GM18870 (cell line): ENCODE measurements at regions not wholly inside any gene's neighbourhood (a gene's known extent, or its start where the extent isn't known, plus 50 kb on each side); places are given as distances from the start of the nearest gene placed in this dataset.
"Not testable (repeated sequence)": the region's sequence is repeated elsewhere in the genome, so short reads cannot be mapped to it uniquely, and the experiment has no call there.

Experiments
- ATAC-seq: cut with Tn5 transposase; IDR thresholded peaks from one replicate; pipeline ENCODE4 v1.9.1; 2021; ENCODE audit warnings: moderate library complexity; ENCODE audit not compliant: unreplicated experiment

- ATAC-seq: not testable (repeated sequence)
Measured at GRCh38 chr2:87424763-87425154, 323.1 kb upstream of the PLGLB2 start.

- ATAC-seq: not testable (repeated sequence)
Measured at GRCh38 chr2:87425191-87425590, 322.7 kb upstream of the PLGLB2 start.

GRCh38 chr2:87425717-87426116 lies 322.2 kb upstream of the PLGLB2 start:
- ATAC-seq: not testable (repeated sequence)

- not testable (repeated sequence) for ATAC-seq
Measured at GRCh38 chr2:87428452-87429130, 319.3 kb upstream of the PLGLB2 start.

GRCh38 chr2:87429206-87429930 lies 318.5 kb upstream of the PLGLB2 start:
- not testable (repeated sequence) for ATAC-seq

DNA sequence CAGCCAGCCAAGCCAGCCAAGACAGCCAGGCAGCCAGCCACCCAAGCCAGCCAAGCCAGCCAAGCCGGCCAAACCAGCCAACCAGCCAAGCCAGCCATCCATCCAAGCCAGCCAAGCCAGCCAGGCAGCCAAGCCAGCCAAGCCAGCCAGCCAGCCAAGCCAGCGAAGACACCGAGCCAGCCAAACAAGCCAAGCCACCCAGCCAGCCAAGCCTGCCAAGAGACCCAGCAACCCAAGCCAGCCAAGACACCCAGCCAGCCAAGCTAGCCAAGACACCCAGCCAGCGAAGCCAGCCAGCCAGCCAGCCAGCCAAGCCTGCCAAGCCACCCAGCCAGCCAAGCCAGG lies 318.0 kb upstream of the PLGLB2 start:
- not testable (repeated sequence) for ATAC-seq

- ATAC-seq: not testable (repeated sequence)
Measured at GRCh38 chr2:87431051-87431450, 316.8 kb upstream of the PLGLB2 start.

DNA sequence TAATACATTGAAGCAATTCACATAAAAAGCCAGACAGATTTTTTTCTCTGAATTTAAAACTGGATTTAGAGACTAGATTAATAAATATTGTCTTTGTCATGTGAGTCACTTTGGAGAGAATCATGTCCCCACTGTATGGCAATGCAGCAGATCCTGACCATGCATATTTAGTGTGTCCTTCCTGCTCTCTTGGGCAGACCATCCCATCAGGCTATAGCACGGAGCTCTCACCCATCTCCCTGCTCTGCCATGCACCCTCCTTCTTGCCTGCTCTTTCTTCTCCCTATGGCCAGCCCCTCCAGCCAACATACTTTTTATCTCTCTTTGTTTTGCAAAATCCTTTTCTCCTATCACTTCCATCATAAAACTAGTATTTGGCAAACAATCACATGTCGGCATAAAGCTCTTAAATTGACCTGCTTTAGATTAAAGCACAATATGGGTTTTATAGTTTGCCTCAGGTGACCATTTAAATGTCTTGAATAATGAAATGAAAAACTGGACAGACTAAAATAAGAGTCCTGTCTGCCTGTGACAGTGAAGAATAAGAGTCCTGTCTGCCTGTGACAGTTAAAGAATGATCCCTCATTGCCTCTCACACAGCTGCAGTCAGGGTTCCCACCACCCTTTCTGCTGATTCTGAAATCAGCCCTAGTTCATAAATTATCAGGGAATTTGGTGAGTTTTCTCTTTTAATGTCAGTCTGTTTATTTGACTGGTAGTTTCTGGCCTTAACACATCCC lies 315.0 kb upstream of the PLGLB2 start:
- not testable (repeated sequence) for ATAC-seq

DNA sequence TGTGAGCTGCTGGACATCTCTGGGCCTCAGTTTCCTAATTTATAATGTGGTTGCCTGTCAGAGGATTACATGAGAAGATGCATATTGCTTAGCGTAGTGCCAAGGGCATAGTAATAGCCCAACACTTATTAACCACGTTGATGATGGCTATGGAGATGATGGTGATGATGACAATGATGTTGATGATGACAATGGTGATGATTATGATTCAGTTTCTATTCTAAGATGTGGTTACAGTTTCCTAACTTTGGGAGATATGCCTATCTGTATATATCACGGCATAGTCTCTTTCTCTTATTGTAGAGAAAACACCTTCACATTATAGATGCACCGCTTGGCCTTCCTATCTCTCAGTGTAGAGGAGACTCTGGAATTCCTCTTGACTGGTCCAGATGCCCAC lies 311.9 kb upstream of the PLGLB2 start:
- ATAC-seq: not testable (repeated sequence)

GRCh38 chr2:87437701-87438260 lies 310.1 kb upstream of the PLGLB2 start:
- ATAC-seq: not testable (repeated sequence)

DNA sequence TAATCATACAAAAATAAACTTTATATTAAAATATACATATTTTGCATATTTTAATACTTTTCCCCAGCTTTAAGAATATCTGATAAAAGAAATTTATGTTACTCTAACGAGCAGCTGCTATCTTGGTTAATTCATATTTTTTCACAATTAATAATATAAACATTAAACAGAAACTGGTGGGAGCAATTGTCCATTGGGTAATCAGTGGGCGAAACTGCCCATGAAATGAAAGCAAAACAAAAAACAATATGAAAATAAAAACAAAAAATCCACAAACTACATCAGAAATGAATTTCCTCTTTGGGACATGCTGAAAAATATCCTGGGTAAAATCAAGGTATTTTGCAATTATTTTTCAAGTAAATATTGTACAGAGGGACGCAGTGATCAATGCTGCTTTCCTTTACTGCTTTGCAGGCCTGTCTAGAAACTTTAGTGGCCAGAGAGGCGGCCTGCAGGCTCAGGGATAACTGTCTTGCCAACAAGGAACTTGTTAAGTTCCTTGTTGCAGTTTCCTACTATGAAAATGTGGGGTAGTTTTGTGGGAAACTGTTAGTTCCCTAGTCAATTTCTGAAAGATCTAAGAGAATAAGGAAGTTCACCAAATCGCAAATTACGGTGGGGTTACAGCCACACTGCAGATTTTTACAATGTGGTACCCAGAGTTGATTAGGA lies 309.0 kb upstream of the PLGLB2 start:
- ATAC-seq: not testable (repeated sequence)

DNA sequence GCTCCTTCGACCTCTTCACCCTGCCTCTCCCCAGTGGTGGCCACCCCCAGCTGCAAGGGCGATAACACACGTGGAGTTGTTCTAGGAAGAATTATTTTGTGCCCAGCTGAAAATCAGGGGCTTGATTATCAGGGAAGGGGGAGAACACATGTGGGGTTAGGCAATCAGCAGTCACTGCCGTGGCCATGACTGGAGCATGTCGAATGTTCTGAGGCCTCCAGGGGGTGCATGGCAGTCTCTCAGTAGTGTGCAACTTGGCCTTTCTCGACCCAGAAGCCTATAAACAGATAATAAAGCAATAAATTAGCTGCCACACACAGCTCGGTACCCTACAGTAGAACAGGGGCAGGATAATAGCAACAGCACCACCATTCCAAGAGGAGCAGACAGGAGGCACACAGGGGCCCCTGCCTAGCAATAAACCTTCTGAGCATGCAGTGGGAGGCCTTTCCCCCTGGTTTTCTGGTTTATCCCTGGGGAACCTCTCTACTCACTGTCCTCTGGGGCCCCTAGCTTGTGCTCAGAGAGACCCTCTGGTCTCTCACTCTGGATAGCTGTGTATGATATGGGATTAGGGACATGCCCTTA lies 308.2 kb upstream of the PLGLB2 start:
- not testable (repeated sequence) for ATAC-seq

GRCh38 chr2:87440650-87441049 lies 307.2 kb upstream of the PLGLB2 start:
- not testable (repeated sequence) for ATAC-seq

DNA sequence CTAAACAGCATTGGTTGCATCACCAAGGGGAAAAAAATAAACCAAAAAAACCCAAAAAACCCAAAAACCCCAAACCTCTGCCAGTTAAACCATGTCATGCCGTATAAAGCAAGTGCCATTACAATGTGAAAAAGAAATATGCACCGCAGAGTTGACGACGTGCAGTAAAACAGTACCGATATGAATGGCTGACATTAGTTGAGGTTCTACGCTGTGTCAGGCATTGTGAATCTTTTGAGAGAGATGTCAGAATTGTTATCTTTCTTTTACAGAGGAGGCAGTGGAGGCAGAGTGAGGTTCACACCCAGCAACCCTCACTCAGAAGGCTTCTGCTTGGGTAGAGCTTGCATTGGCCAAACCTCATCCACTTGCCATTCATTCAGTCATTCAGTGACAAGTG lies 306.5 kb upstream of the PLGLB2 start:
- ATAC-seq: not testable (repeated sequence)

DNA sequence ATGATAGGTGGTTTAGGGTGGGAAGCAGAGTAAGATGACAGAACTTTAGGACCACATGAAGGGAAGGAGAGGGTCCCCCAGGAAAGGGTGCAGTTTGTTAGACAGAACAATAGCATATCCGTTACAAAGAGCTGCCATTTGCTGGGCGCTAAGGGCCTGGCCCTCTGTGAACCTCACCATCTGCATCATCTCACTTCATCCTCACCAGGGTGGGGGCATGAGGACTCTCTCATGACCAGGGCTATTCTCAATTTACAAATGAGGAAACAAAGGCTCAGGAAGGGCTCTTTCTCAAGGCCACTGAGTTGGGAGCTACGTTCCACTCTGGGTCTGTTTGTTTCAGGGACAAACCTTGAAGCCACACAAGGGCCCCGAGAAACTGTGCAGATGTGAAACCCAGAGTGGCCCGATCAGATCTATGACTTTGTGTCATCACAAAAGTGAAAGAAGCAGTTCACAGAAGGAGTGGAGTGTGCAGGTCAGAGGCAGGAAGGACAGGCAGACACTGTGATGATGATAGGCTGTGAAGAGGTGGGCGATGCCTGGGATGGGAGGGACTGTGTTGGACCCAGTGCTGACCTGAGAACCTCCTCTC lies 304.8 kb upstream of the PLGLB2 start:
- ATAC-seq: peak; percentile 95

GRCh38 chr2:87444951-87445350 lies 302.9 kb upstream of the PLGLB2 start:
- not testable (repeated sequence) for ATAC-seq

DNA sequence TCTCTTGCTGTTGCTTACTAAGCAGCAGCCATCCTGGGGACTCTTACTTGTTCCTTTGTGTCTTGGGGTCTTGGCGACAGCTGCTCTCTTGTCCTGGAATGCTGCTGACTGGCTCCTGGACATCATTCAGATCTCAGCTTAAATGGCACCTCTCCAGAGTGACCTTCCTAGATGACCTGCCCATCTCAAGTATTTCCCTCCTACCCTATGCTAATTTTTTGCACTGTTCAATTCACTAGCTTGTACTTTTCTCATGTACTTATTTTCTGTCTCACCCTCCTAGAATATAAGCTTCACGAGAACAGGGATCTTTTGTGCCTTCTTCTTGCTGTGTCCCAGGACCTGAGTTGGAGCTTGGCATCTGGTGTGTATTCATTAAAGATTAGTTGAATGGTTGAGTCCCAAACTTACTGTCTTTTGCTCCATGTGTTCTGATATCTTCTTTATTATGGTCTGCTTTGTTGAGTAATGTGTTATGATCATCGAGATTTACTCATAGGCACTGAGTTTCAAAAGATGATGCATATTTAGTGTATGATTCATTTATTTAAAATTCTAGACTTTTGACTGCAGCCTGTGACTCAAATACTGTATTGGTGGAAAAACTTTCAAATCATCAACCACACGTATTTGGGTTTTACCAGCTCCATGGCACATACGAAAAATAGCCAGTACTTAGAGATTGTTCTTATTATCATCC lies 302.1 kb upstream of the PLGLB2 start:
- not testable (repeated sequence) for ATAC-seq

DNA sequence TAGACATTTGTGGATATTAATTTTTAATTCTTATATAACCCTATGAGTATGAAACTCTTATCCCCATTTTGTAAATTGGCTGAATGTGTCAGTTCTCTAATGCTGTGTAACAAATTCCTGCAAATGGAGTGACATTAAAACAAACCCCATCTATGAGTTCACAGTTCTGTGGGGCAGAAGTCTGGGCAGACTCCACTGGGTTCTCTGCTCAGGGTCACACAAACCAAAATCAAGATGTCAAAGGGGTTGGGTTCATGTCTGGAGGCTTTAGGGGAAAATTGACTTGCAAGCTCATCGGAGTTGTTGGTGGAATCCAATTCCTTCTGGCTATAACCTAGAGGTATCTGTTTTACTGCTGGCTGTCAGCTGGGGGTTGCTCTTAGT lies 301.6 kb upstream of the PLGLB2 start:
- not testable (repeated sequence) for ATAC-seq

DNA sequence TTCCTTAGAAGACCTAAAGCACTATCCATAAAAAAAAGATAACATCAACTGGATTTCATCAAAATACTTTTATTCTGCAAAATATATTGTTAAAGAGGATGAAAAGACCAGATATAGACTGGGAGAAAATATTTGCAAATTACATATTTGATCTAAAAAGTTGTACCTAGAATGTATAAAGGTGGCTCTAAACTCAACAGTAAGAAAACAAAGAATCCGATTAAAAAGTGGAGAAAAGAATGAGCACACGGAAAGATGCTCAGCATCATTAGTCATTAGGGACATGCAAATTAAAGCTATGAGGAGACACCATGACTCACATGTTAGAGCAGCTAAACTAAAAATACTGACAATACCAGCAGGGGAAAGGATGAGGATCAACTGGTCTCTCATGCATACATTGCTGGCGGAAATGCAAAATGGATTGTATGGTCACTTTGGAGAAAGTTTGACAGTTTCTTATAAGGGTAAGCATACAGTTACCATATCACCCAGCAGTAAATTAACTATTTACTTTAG lies 298.4 kb upstream of the PLGLB2 start:
- not testable (repeated sequence) for ATAC-seq
